Right renal pelvis (tissue), 4 donors: ENCODE measurements at regions not wholly inside any gene's neighbourhood (a gene's known extent, or its start where the extent isn't known, plus 50 kb on each side); places are given as distances from the start of the nearest gene placed in this dataset.
"Not testable (repeated sequence)": the region's sequence is repeated elsewhere in the genome, so short reads cannot be mapped to it uniquely, and the experiment has no call there.

Experiments
- DNase-seq, 4 donors: peaks; one replicate each; pipeline ENCODE4 v3.0.0-alpha.2; 2013; ENCODE audit warnings: low read depth in 4 of 4, low spot score in 3 of 4, missing footprints in 1 of 4

DNA sequence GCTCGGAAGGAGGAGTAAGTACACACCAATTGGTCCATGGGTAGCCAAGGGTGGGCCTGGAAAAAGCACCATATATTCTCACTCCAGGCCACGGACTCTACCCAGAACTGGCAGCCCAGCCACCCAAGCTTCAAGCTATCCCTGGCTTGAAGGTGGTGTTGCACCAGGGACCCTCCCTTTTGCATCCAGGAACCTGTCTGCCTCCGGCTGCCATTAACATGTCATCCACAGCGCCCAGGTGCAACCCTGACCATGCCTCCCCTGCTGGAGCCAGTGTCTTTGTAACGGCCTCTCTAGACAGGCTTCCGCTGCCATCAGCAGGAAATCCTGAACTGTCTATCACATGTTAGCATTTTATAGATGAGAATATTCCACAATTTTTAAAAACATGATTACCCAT is 2158.5 kb upstream of the RAG2 start:
- DNase-seq = no peak

DNA sequence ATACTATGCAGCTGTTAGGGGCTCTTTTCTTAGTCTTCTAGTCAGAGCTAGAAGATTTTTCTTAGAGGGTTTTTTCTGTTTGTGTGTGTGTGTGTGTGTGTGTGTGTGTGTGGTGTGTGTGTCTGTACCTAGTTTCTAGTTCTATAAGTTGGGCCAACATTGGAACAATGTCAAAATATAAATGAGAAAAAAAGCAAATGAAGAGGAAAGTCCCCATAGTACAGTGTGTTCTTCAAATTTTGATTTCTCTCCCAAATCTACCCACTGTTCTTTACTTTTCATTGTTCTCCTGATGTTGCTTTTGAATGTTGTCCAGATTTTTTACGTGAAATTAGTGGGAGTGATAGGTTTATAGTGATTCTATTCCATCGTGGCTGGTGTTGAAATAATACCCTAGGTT is 2153.4 kb upstream of the RAG2 start:
- DNase-seq = no peak

DNA sequence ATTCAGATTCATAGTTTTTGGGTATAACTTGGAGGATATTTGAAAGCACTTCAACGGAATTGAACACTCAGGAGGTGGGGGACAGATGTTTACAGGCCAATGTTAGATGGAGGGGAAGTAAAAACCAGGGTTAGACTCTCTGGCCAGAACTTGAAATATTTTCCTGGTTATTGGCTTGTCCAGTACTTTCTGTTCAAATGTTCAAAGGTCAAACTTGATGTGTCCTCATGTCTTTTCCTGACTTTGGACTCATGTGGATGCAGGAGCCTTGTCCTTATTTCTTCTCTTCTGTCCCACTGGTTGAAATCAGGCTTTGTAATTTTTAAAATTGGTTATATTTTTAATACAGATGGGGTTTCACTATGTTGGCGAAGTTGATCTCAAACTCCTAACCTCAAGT is 2148.5 kb upstream of the RAG2 start:
- DNase-seq = not testable (repeated sequence)

DNA sequence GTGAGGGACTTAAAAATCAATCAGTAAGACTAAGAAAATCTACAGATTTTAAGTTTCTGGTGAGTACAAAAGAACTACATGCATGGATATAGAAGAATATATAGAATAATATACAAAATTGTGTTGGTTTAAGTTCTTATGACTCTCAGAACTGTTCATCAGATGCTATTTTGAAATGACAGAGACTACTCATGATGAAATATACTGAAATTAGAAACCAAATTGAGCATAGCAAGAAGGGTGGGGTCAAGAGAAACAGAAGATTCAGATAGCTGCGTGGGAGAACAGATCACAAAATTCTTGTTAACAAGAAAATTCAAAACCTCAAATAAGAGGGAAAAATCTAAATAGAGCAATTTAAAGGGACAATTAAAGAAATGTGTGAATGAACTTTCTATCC is 2125.3 kb upstream of the RAG2 start:
- no peak for DNase-seq

DNA sequence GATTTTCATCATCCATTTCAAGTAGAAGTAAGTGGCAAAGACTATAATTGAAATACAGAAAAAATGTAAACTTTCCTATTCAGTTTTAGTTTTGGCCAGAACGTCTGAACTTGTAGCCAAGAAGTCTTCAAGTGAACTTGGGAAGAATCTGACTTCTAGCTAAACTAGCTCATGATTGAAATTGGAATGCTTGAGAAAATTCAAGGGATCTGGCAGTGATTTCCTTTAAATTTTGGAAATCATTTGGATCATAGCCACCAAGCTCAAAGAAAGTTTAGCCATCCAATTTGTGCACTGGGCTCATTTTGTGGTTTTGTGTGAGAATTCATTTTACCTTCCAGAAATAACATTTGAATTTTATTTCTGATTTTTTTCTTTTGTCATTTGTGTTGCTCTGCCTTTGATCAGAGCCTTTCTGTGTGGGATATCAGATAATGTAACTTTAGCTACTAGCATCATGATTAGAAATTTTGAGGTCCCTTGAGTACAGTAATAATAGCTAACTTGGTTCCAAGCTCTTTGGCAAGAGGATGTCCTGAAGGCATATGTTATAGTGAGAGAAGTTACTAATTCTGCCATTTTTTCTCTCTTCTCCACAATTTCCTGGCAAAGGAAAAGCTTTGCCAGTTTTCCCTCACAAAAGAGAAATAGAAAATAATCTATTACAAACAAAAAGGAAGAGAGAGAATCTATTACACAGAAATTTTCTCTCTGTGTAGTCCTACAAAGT is 2123.7 kb upstream of the RAG2 start:
- DNase-seq = no peak

DNA sequence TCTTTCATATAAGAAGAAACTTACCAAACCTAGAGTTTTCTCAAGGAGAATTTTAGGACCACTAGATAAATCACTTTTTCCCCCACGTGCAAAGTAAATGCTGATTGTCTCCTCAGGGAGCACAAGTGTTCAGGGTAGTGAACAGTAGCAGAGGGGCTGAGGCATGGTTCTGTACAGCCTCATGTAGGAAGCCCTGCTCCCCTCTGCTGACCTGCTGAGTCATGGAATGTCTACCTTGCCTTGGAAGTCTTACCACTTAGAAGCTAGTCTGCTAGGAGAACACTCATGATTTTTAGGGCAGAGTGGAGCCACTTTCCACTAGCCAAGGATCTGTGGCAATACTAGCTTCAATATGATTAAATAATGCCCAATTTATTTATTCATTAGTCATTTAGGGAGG is 2120.6 kb upstream of the RAG2 start:
- DNase-seq = no peak

DNA sequence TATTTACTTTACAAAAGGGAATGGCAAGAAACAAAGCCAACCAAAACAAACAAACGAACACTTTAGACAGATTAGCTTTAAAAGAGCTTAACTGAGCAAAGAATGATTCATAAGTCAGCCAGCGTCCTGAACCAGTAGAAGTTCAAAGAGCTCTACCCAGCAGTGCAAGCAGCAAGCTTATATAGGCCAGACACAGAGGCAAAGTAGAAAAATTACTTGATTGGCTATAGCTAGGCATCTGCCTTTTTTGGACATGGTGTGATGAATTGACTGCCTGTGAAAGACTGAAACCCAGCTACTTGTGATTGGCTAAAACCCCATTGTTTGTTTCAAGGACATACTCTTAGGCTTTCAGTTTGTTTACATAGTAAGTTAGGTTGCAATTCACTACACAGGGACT is 2120.0 kb upstream of the RAG2 start:
- DNase-seq = no peak

DNA sequence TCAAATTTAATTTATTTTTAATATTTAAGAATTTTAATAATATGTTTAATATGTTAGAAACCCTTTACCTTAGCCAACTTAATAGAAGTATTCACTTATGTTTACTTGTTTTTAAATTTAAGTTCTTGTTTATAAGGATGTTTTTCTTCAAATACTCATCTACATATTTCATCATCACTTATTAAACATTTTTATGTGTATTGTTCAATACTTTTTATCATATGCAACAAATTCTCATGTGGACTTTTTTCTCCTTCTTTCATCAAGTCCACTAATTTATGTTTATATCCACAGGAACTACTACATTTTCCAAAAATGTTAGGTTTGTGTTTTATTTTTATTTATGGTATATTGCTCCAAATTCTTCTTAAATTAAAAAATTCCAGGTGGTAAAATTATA is 2113.1 kb upstream of the RAG2 start:
- no peak for DNase-seq

DNA sequence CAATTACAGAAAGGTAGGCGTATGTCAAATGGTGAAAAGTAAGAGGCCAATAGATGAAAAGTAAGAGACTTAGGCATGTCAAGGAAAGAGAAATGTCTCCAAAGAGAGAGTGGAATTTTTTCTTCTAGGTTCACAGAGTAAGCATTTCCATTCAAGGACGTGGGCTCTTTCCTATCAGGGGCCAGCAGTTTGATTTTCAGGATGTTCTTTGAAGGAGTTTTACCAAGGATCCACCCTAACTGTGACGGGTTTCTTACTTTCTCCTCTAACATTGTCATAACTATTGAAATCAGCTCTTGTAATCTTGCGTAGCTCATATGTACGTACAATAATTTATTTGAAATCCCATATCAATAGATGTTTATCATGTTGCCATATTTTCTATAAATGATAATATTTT is 2112.2 kb upstream of the RAG2 start:
- no peak for DNase-seq

DNA sequence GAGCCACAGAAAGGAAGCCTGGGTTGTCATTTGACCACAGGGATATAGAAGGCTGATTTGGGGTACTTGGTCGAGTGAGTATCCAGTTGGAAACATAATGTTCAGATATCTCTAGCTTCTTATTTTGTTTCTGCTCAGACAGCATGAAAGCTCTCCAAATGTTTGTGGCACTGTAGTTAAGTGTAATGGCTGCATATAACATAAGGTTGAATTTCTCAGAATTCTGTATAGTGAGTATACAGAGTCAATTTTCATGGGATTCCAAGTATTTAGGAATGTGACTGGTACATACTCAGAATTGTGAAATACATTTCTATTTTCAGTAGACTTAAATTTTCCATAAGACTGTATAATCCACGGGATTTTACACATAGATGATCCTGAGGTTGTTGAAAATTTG is 2102.1 kb upstream of the RAG2 start:
- no peak for DNase-seq

DNA sequence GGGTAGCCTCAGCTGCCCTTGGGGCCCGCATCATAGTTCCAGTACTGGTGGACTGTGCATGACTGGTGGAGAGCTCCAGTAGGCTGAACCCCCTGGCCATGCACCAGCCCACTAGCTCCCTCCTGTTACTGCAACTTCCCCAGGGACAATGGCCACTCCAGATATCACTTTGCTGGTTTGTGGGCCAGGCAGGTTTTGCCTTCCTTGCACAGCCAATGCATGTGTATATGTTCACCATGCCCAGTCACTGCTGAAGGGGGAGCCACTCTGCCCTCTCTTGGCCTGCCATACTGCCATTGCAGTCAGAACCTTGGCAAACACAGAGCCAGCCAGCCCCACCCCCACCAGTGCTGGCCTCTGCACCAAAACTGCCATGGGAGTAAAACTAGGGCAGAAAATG is 2095.3 kb upstream of the RAG2 start:
- no peak for DNase-seq

DNA sequence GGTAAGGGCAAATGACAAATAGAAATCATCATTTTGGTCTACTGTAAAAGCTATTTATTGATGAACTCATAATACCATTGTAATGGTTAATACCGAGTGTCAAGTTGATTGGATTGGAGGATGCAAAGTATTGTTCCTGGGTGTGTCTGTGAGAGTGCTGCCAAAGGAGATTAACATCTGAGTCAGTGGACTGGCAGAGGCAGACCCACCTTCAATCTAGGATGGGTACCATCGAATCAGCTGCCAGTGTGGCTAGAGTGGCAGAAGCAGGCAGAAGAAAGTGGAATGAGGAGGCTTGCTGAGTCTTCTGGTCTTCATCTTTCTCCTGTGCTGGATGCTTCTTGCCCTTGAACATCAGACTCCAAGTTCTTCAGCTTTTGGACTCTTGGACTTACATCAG is 2092.2 kb upstream of the RAG2 start:
- DNase-seq = not testable (repeated sequence)

DNA sequence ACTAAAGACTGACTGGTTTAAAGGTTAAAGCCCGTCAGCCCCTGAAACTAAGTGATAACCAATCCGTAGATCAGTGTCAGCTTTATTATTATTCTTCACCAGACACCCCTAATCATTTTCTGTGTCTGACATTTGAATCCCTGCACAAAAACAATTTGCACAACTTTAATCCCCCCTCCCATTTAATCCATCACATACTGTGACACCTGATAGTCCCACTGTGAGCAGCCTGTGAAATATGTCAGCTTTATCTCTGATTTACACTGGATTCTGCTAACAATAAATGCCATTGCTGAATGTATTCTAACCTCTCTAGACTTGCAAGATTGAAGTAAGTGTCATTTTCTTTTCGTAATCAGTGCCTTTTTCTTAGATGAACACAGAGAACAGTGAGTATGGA is 2089.0 kb upstream of the RAG2 start:
- no peak for DNase-seq

DNA sequence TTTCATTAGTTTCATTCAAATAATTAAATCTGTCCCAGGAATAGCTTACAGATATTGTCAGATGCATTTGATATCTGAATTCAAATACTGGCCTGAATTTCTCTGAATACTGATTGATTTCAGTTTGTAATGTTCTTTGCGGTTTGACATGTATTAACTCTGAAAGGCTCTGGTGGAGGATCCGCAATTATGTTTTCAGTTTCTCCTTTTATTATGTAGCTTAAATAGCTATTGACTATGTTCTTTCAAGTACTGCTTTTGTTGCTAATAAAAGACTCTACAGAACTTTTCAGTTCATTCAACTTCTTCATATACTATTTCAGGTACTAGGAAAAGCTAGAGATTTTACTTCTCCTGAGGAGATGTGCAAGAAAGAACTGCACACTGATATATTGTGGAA is 2085.4 kb upstream of the RAG2 start:
- no peak for DNase-seq

DNA sequence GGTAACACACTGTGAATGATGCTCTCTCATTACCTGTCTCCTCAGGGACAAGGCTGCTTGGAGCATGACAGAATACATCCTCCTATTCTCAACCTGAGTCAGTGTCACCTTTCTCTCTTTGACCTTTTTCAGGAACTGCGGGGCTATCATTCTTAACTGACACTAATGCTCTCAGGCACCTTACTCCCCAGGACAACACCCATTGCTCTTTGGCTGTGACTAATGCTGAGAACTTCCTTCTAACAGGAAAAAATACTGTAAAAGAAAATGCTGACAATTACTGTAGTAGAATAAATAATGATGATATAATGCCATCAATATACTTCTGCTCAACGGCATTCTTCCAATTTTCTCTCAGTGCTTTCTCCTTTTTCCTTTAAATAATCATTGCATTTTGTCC is 2082.7 kb upstream of the RAG2 start:
- DNase-seq = no peak

DNA sequence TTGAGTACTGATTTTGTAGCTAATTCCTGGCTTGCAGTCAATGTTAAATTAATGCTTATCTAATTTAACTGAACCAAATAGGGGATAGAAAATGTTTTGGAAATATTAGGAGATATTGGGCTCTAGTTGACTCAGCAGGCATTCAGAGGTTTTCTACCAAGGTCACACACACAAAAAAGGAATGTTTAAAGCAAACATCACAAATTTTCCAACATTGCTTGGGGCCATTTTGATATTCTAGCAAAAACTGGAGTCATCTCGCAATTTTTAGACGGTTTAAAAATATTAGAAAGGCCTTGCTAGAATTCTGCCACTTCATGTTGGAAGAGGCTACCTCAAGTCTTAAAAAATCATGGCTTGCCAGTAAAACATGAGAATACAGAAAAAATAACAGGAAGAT is 2082.1 kb upstream of the RAG2 start:
- DNase-seq = no peak

DNA sequence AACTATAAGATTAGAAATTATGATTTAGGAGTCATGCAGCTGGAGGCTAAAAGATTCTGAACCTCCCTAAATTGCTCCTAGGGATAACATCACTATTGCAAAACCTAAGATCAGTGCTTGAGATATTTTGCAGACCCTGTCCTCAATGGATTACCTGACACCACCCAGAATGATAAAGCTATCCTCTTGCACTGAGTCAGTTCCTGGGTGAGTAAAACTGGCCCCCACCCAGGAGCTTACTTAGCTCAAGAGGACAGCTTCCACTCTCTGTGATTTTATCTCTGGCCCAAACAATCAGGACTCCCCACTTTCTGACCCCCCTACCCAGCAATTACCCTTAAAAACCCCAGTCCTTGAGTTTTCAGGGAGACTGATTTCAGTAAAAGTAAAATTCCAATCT is 2074.4 kb upstream of the RAG2 start:
- DNase-seq = no peak

DNA sequence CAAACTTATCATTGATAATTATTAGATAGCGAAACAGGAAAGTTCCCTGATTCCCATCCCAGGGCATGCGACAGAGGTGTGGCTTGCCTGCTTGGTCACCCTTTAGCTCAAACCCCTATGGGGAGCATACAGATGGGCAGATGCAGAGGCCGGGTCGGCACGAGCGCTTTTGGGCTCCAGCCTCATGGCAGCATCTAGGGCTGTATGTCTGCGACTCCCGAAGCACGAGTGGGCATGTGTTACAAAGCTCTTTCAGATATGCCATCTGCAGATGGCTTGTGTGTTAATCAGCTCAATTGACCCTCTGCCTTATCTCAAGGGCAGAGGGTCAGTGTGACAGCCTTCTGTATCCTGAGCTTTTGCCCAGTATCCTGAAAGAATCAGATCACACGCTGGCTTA is 2069.3 kb upstream of the RAG2 start:
- no peak for DNase-seq

DNA sequence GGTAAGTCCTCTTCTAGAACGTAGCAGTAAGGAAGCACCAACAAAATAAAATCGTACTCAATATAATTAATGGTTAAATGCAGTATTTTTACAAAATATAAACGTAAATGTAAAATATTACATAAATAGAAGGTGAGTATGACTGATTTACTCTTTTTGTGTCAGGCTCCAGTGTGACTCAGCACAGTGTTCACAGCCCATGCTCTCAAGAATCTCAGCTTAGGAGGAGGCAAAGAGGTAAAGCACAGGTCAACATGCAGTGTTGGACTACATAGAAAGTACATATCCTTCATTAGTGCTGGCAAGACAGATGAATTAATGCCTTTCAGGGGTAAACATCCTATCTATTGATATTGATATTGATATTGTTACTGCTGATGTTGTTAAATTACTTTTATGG is 2050.6 kb upstream of the RAG2 start:
- no peak for DNase-seq

DNA sequence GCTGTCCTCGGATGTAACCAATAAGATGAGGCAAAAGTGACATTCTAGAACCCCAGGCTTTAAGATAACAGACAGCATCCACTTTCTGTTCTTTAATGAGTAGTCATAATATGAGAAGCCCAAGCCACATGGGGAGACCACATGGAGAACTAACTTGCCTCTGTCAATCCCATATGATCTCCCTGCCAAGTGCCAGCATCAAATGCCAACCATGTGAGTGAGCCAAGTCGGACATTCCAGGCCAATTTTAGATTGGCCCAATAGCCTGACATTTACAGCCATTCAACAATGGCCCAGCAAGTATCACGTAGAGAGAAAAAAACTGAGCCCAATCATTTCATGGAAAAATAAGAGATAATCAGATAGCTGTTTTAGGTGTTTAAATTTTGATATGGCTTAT is 2048.3 kb upstream of the RAG2 start:
- no peak for DNase-seq

DNA sequence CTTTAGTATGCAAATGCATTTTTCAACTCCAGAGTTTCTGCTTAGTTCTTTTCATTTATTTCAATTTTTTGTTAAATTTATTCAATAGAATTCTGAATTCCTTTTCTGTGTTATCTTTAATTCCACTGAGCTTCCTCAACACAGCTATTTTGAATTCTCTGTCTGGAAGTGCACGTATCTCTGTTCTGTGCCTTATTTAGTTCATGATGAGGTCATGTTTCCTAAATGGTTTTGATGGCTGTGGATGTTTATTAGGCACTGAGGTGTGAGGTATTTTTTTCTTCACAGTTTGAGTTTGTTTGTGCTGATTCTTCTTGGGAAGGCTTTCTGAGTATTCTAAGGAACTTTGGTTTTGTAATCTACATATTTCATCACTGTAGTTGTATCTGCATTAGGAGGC is 2042.8 kb upstream of the RAG2 start:
- no peak for DNase-seq

DNA sequence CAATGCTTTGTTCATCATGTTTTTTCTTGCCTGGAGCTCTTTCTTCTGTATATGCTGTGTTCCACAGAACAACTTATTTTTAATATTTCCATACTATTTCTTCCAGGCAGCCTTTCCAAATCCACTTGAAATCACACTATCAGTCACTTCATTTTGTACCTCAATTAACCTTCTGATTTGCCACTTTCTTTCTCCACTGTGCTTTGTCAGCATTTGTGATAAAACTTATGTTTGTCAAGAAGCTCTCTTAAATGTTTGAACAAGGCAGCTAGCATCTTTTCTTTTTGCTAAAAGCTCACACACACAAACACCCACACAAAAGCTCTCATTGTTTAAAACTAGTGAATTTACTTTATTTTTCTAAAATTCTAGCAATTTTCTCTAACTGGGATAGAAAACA is 2014.7 kb upstream of the RAG2 start:
- no peak for DNase-seq

DNA sequence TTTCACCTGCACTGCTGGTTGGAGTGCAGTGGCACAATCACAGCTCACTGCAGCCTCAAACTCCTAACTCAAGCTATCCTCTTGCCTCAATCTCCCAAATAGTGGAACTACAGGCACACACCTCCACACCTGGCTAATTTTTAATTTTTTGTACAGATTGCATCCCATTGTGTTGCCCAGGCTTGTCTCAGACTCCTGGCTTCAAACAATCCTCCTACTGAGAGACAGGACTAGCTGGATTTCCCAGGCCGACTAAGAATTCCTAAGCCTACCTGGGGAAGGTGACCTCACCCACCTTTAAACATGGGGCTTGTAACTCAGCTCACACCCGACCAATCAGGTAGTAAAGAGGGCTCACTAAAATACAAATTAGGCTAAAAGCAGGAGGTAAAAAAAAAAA is 2003.3 kb upstream of the RAG2 start:
- not testable (repeated sequence) for DNase-seq
